Trophoblast cell (in vitro differentiated cells and primary cell): ENCODE measurements at regions not wholly inside any gene's neighbourhood (a gene's known extent, or its start where the extent isn't known, plus 50 kb on each side); places are given as distances from the start of the nearest gene placed in this dataset.

ENCODE experiments used
- DNase-seq, 2 donors: peaks; one replicate each; pipeline ENCODE4 v3.0.0-alpha.2; 2016
- H2AFZ ChIP-seq: 2 replicates; pipeline ENCODE4 v1.6.1; 2013; ENCODE audit warnings: low read length, moderate library complexity, mild to moderate bottlenecking; ENCODE audit not compliant: insufficient read depth, poor library complexity
- H2AK5ac ChIP-seq: 2 replicates; pipeline ENCODE4 v1.6.1; 2013; ENCODE audit warnings: mild to moderate bottlenecking, low read length
- H2BK120ac ChIP-seq: 2 replicates; pipeline ENCODE4 v1.6.1; 2013; ENCODE audit warnings: low read length, mild to moderate bottlenecking, moderate library complexity; ENCODE audit not compliant: insufficient read depth, poor library complexity
- H2BK12ac ChIP-seq: 2 replicates; pipeline ENCODE4 v1.6.1; 2013; ENCODE audit warnings: mild to moderate bottlenecking, low read length, moderate library complexity
- H2BK5ac ChIP-seq: 2 replicates; pipeline ENCODE4 v1.6.1; 2013; ENCODE audit warnings: low read length, low read depth, moderate library complexity, mild to moderate bottlenecking; ENCODE audit not compliant: poor library complexity
- H3K14ac ChIP-seq: 2 replicates; pipeline ENCODE4 v1.6.1; 2013; ENCODE audit warnings: mild to moderate bottlenecking, low read length
- H3K18ac ChIP-seq: 2 replicates; pipeline ENCODE4 v1.6.1; 2013; ENCODE audit warnings: mild to moderate bottlenecking, low read length
- H3K23ac ChIP-seq: 2 replicates; pipeline ENCODE4 v1.6.1; 2013; ENCODE audit warnings: low read length
- H3K27ac ChIP-seq: 2 replicates; pipeline ENCODE4 v1.5.1; 2013; ENCODE audit warnings: low read depth, mild to moderate bottlenecking, inconsistent platforms, low read length, moderate library complexity
- H3K27me3 ChIP-seq: 2 replicates; pipeline ENCODE4 v1.6.1; 2013; ENCODE audit warnings: inconsistent platforms, mild to moderate bottlenecking, low read length, moderate library complexity; ENCODE audit not compliant: insufficient read depth
- H3K36me3 ChIP-seq, 2 experiments: 1 replicate in 1 of 2; 2 replicates in 1 of 2; pipeline ENCODE4 v1.6.1; 2013; ENCODE audit warnings: low read length in 2 of 2, mild to moderate bottlenecking in 2 of 2, moderate library complexity in 1 of 2; ENCODE audit not compliant: insufficient read depth in 2 of 2, control insufficient read depth in 1 of 2
- H3K4ac ChIP-seq: 2 replicates; pipeline ENCODE4 v1.6.1; 2013; ENCODE audit warnings: low read depth, mild to moderate bottlenecking, low read length, moderate library complexity
- H3K4me1 ChIP-seq, 2 experiments: 1 replicate in 1 of 2; 2 replicates in 1 of 2; pipeline ENCODE4 v1.6.1; 2013; ENCODE audit warnings: low read length in 2 of 2, mild to moderate bottlenecking in 2 of 2, moderate library complexity in 1 of 2; ENCODE audit not compliant: insufficient read depth in 2 of 2, control insufficient read depth in 1 of 2
- H3K4me2 ChIP-seq: 2 replicates; pipeline ENCODE4 v1.6.1; 2013; ENCODE audit warnings: inconsistent platforms, mild to moderate bottlenecking, low read length, moderate library complexity
- H3K4me3 ChIP-seq: 2 replicates; pipeline ENCODE4 v1.5.1; 2013; ENCODE audit warnings: mild to moderate bottlenecking, low read depth, low read length, inconsistent platforms
- H3K79me1 ChIP-seq: one replicate; pipeline ENCODE4 v1.6.1; 2013; ENCODE audit warnings: low read length
- H3K79me2 ChIP-seq: 2 replicates; pipeline ENCODE4 v1.6.1; 2013; ENCODE audit warnings: low read length, mild to moderate bottlenecking; ENCODE audit not compliant: control insufficient read depth, insufficient read depth, poor library complexity
- H3K9ac ChIP-seq: 2 replicates; pipeline ENCODE4 v1.6.1; 2013; ENCODE audit warnings: mild to moderate bottlenecking, low read length
- H3K9me3 ChIP-seq: 2 replicates; pipeline ENCODE4 v1.6.1; 2013; ENCODE audit warnings: low read depth, mild to moderate bottlenecking, control low read depth, inconsistent platforms, low read length; ENCODE audit not compliant: insufficient read depth
- H4K12ac ChIP-seq: 2 replicates; pipeline ENCODE4 v1.6.1; 2013; ENCODE audit warnings: low read depth, mild to moderate bottlenecking, low read length, moderate library complexity
- H4K8ac ChIP-seq: 2 replicates; pipeline ENCODE4 v1.6.1; 2013; ENCODE audit warnings: low read depth, mild to moderate bottlenecking, low read length, moderate library complexity
- H4K91ac ChIP-seq: one replicate; pipeline ENCODE4 v1.6.1; 2013; ENCODE audit warnings: low read depth, mild to moderate bottlenecking, low read length, moderate library complexity
- WGBS: extraction: QIAGEN DNeasy Blood & Tissue Kit; methylation state at CpG from one replicate; pipeline ENCODE4 v1.1.7; 2013; ENCODE audit warnings: missing lambda C conversion rate; ENCODE audit not compliant: insufficient read length, insufficient coverage; ENCODE audit errors: extremely low coverage; 5-methylcytosine and 5-hydroxymethylcytosine counted together

- no peaks in the 10 kb centered on the region for H3K79me2 ChIP-seq
Measured at GRCh38 chr20:51223183-51223720, 200.3 kb upstream of the KCNG1 start.

DNA sequence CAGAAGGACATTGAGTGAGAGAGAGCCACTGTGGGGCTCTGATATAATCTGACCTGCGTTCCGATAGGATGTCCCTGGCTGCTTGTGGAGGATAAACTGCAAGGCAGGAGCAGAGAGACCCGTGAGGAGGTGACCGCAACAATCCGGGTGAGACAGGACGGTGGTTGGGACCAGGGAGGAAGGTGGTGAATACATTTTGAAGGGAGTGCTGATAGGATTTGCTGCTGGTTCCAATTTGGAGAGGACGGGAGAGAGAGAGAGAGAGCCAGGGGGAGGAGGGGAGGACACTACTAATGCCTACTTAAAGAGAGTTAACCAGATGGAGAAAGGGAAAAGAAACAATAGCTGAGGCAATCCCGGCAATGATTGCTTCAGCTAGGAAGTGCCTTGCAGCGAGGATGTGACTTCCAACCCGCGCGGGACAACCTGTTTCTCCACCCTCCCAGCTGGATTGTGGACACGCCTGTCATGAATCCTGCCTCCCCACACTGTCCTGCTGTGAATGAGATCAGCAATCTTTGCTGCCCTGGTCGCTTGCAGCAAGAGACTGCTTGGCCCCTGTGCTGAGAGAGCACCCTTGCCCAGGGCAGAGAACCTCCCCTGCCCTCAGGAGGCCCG lies 199.0 kb upstream of the KCNG1 start:
- peaks cover 1% of the 10 kb centered on the region for H3K79me1 ChIP-seq
- no peak overlapping the region for H3K4me2 ChIP-seq
- H3K4ac ChIP-seq = no peak overlapping the region
- no peak overlapping the region for H4K12ac ChIP-seq
- H3K9ac ChIP-seq = no peak overlapping the region
- no peaks in the 10 kb centered on the region for H3K27me3 ChIP-seq
- no peak overlapping the region for H3K4me3 ChIP-seq
- peak overlapping the region; percentile 38 for H3K27ac ChIP-seq
- no CpG with 5 or more reads among the region's 15 CpGs for WGBS
- H2AK5ac ChIP-seq = no peak overlapping the region
- no peak overlapping the region for H2BK12ac ChIP-seq
- peaks cover 0 to 8% of the 10 kb centered on the region in 2 experiments for H3K4me1 ChIP-seq
- peak overlapping the region; percentile 41 for H4K91ac ChIP-seq
- H3K79me2 ChIP-seq = no peaks in the 10 kb centered on the region
- peak overlapping the region; percentile 55 for H2BK120ac ChIP-seq
- peak overlapping the region; percentile 12 for H3K14ac ChIP-seq
- no peak overlapping the region for H3K23ac ChIP-seq
- H3K9me3 ChIP-seq = peaks cover 7% of the 10 kb centered on the region
- H2BK5ac ChIP-seq = no peak overlapping the region
- H3K36me3 ChIP-seq = no peaks in the 10 kb centered on the region
- DNase-seq = peak; percentile 58 to 71
- no peak overlapping the region for H3K18ac ChIP-seq
- H2AFZ ChIP-seq = no peak overlapping the region
- no peak overlapping the region for H4K8ac ChIP-seq

More at GRCh38 chr20:51223183-51223720, 200.3 kb upstream of the KCNG1 start:
- no peak overlapping the region for H3K9ac ChIP-seq
- H3K27me3 ChIP-seq = no peaks in the 10 kb centered on the region
- no peak overlapping the region for H2BK5ac ChIP-seq
- no peaks in the 10 kb centered on the region for H3K36me3 ChIP-seq
- H3K4ac ChIP-seq = no peak overlapping the region
- peaks cover 2% of the 10 kb centered on the region for H3K9me3 ChIP-seq
- H2BK12ac ChIP-seq = no peak overlapping the region
- no peak overlapping the region for H3K4me2 ChIP-seq
- WGBS = no CpG with 5 or more reads among the region's 8 CpGs
- H3K27ac ChIP-seq = no peak overlapping the region
- H3K18ac ChIP-seq = no peak overlapping the region
- H2AFZ ChIP-seq = no peak overlapping the region
- H3K23ac ChIP-seq = no peak overlapping the region
- peaks cover 1% of the 10 kb centered on the region for H3K79me1 ChIP-seq
- H3K4me1 ChIP-seq = peaks cover 0 to 8% of the 10 kb centered on the region in 2 experiments
- no peak overlapping the region for H3K4me3 ChIP-seq
- H2AK5ac ChIP-seq = no peak overlapping the region
- no peak overlapping the region for H4K91ac ChIP-seq
- no peak overlapping the region for H4K8ac ChIP-seq
- H2BK120ac ChIP-seq = no peak overlapping the region
- DNase-seq = no peak
- no peak overlapping the region for H3K14ac ChIP-seq
- no peak overlapping the region for H4K12ac ChIP-seq

- no peak overlapping the region for H3K4ac ChIP-seq
- no peak overlapping the region for H2BK120ac ChIP-seq
- H3K27me3 ChIP-seq = no peaks in the 10 kb centered on the region
- no peak overlapping the region for H3K4me2 ChIP-seq
- H3K9me3 ChIP-seq = peaks cover 8% of the 10 kb centered on the region
- H3K4me1 ChIP-seq = peaks cover 0 to 8% of the 10 kb centered on the region in 2 experiments
- no peak overlapping the region for H2BK12ac ChIP-seq
- H3K36me3 ChIP-seq = no peaks in the 10 kb centered on the region
- peak overlapping the region; percentile 32 for H4K91ac ChIP-seq
- H4K8ac ChIP-seq = no peak overlapping the region
- H2AK5ac ChIP-seq = no peak overlapping the region
- no peak overlapping the region for H3K18ac ChIP-seq
- H3K14ac ChIP-seq = no peak overlapping the region
- H3K27ac ChIP-seq = no peak overlapping the region
- no peak overlapping the region for H2BK5ac ChIP-seq
- no peaks in the 10 kb centered on the region for H3K79me2 ChIP-seq
- H3K23ac ChIP-seq = no peak overlapping the region
- H4K12ac ChIP-seq = no peak overlapping the region
- peaks cover 1% of the 10 kb centered on the region for H3K79me1 ChIP-seq
- H3K9ac ChIP-seq = no peak overlapping the region
- H3K4me3 ChIP-seq = no peak overlapping the region
- WGBS = no CpG with 5 or more reads among the region's 4 CpGs
- DNase-seq = no peak
- no peak overlapping the region for H2AFZ ChIP-seq
Measured at GRCh38 chr20:51221103-51221502, 198.2 kb upstream of the KCNG1 start.

- Histone ChIP-seq H3K9ac (no peak overlapping the region), H4K12ac (no peak overlapping the region), H3K79me1 (peaks cover 1% of the 10 kb centered on the region), H3K4me3 (no peak overlapping the region), H2BK5ac (no peak overlapping the region), H3K14ac (no peak overlapping the region), H2AFZ (no peak overlapping the region), H2AK5ac (no peak overlapping the region), H4K91ac (no peak overlapping the region), H3K27me3 (no peaks in the 10 kb centered on the region), H3K4me2 (no peak overlapping the region), H2BK12ac (peak overlapping the region; percentile 11), H2BK120ac (no peak overlapping the region), H3K36me3 (no peaks in the 10 kb centered on the region), H3K4me1 (peaks cover 0 to 8% of the 10 kb centered on the region in 2 experiments), H3K9me3 (peaks cover 9% of the 10 kb centered on the region), H3K27ac (no peak overlapping the region), H3K79me2 (no peaks in the 10 kb centered on the region), H3K4ac (no peak overlapping the region), H3K18ac (no peak overlapping the region), H3K23ac (no peak overlapping the region), H4K8ac (peak overlapping the region; percentile 26)
- peak; percentile 26 to 55 for DNase-seq
- WGBS = no CpG with 5 or more reads among the region's 15 CpGs
Measured at GRCh38 chr20:51220293-51220706, 197.4 kb upstream of the KCNG1 start.
